ENCODE measurements at regions not wholly inside any gene's neighbourhood (a gene's known extent, or its start where the extent isn't known, plus 50 kb on each side); places are given as distances from the start of the nearest gene placed in this dataset.
A peak's percentile ranks its signal among the peaks of the same experiment; 100 is the strongest.

- Histone ChIP-seq H3K4me3 (no peak overlapping the region), H3K36me3 (no peaks in the 10 kb centered on the region), H3K4me1 (no peaks in the 10 kb centered on the region), H3K27me3 (no peaks in the 10 kb centered on the region), H3K9me3 (no peaks in the 10 kb centered on the region), H3K27ac (no peak overlapping the region)
- in situ Hi-C loops (cut with MboI; ENCODE audit: low sequenced_read_pairs in 4 of 4) = no loop called here
- DNase-seq = no peak
- no peak for TF ChIP-seq POLR2A (IDR thresholded peaks at IDR 0.05)
- intact Hi-C loops (cut with DNase I; ENCODE audit: low total_unique reads) = no loop called here
- peak in 1 of 2 donors; percentile 40 for ATAC-seq
Observed at GRCh38 chr2:129233751-129234406, 745.6 kb upstream of the RAB6C start.

DNA sequence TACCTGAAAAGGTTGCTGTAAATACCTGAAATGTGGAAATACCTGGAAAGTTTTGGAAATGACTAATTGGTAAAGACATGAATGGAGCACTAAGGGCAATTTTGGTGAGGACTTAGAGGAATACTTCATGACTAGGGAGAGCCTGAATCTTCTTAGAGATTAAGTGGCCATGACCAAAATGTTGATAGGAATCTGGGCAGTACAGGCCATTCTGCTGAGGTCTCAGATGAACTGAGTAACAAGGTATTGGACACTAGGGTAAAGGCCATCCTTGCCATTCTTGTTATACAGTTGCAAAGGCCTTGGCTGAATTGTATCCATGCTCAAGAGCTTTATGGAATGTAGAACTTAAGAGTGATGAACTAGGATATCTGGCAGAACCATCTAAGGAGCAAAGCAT is 742.9 kb upstream of the RAB6C start:
- Histone ChIP-seq H3K4me1 (peaks cover 0 to 10% of the 10 kb centered on the region in 2 donors), H3K27me3 (no peaks in the 10 kb centered on the region), H3K4me3 (no peak overlapping the region), H3K9me3 (no peaks in the 10 kb centered on the region), H3K36me3 (no peaks in the 10 kb centered on the region), H3K27ac (no peak overlapping the region)
- no peak for DNase-seq
- TF ChIP-seq POLR2A (IDR thresholded peaks at IDR 0.05) = no peak
- TF ChIP-seq, protein P1, sequence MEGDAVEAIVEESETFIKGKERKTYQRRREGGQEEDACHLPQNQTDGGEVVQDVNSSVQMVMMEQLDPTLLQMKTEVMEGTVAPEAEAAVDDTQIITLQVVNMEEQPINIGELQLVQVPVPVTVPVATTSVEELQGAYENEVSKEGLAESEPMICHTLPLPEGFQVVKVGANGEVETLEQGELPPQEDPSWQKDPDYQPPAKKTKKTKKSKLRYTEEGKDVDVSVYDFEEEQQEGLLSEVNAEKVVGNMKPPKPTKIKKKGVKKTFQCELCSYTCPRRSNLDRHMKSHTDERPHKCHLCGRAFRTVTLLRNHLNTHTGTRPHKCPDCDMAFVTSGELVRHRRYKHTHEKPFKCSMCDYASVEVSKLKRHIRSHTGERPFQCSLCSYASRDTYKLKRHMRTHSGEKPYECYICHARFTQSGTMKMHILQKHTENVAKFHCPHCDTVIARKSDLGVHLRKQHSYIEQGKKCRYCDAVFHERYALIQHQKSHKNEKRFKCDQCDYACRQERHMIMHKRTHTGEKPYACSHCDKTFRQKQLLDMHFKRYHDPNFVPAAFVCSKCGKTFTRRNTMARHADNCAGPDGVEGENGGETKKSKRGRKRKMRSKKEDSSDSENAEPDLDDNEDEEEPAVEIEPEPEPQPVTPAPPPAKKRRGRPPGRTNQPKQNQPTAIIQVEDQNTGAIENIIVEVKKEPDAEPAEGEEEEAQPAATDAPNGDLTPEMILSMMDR (IDR thresholded peaks at IDR 0.05 in 4 of 5, conservative IDR thresholded peaks at IDR 0.05 in 1 of 5) = no peak
- in situ Hi-C loops (cut with MboI; ENCODE audit: low sequenced_read_pairs in 4 of 4) (no loop called here), intact Hi-C loops (cut with DNase I; ENCODE audit: low total_unique reads) (no loop called here)
- ATAC-seq = no peak

- intact Hi-C loops (cut with DNase I; ENCODE audit: low total_unique reads) = loop anchor here (2.0 kb wide), 1 partner anchor 59 kb away; no protein-coding TSS in a partner anchor
- in situ Hi-C loops (cut with MboI; ENCODE audit: low sequenced_read_pairs in 4 of 4) = no loop called here
- no peaks in the 10 kb centered on the region for H3K36me3 ChIP-seq
- ATAC-seq (no peak), DNase-seq (no peak)
- no peak overlapping the region for H3K27ac ChIP-seq
- H3K4me3 ChIP-seq = no peak overlapping the region
- TF ChIP-seq POLR2A (IDR thresholded peaks at IDR 0.05) = no peak
- TF ChIP-seq, protein P1 (IDR thresholded peaks at IDR 0.05 in 4 of 5, conservative IDR thresholded peaks at IDR 0.05 in 1 of 5) = no peak
- peaks cover 0 to 10% of the 10 kb centered on the region in 2 donors for H3K4me1 ChIP-seq
- H3K27me3 ChIP-seq = no peaks in the 10 kb centered on the region
- no peaks in the 10 kb centered on the region for H3K9me3 ChIP-seq
Observed at GRCh38 chr2:129237966-129238725, 741.3 kb upstream of the RAB6C start.

DNA sequence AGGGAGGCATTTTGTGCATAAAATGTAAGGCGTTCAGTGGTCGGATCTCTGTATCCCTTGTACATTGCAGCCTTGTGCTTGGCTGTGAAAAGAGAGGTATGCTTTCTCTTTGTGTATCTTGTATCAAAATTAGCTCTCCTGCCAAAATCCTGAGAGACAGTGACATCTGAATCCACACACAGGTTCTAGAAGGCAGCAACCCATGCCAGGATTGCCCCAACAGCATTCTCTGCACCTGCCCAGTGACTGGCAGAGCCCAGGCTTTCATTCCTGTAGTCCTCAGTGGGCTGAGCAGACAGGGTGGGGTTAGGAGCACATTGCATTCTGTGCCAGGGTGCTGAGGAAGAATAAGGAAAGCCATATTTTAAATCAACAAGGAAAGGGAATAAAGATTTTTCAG is 740.3 kb upstream of the RAB6C start:
- no peaks in the 10 kb centered on the region for H3K27me3 ChIP-seq
- peaks cover 0 to 10% of the 10 kb centered on the region in 2 donors for H3K4me1 ChIP-seq
- no peaks in the 10 kb centered on the region for H3K36me3 ChIP-seq
- H3K9me3 ChIP-seq = no peaks in the 10 kb centered on the region
- H3K27ac ChIP-seq = peak overlapping the region in 2 of 4 donors; percentile 67 to 73
- DNase-seq (peak; percentile 88 to 95), ATAC-seq (peak; percentile 97 to 98)
- in situ Hi-C loops (cut with MboI; ENCODE audit: low sequenced_read_pairs in 4 of 4) = no loop called here
- H3K4me3 ChIP-seq = no peak overlapping the region
- intact Hi-C loops (cut with DNase I; ENCODE audit: low total_unique reads) = loop anchor here (1.0 to 2.0 kb wide), 2 partner anchors 60 to 62 kb away; no protein-coding TSS in a partner anchor
- TF ChIP-seq POLR2A (IDR thresholded peaks at IDR 0.05) = no peak
- TF ChIP-seq, protein P1 (IDR thresholded peaks at IDR 0.05 in 4 of 5, conservative IDR thresholded peaks at IDR 0.05 in 1 of 5) = no peak

- H3K4me3 ChIP-seq = no peak overlapping the region
- no peaks in the 10 kb centered on the region for H3K9me3 ChIP-seq
- H3K27me3 ChIP-seq = no peaks in the 10 kb centered on the region
- peaks cover 0 to 10% of the 10 kb centered on the region in 2 donors for H3K4me1 ChIP-seq
- DNase-seq = no peak
- in situ Hi-C loops (cut with MboI; ENCODE audit: low sequenced_read_pairs in 4 of 4) = no loop called here
- TF ChIP-seq POLR2A (IDR thresholded peaks at IDR 0.05) = no peak
- TF ChIP-seq, protein P1 (IDR thresholded peaks at IDR 0.05 in 4 of 5, conservative IDR thresholded peaks at IDR 0.05 in 1 of 5) = no peak
- intact Hi-C loops (cut with DNase I; ENCODE audit: low total_unique reads) = no loop called here
- ATAC-seq = peak; percentile 32 to 43
- no peaks in the 10 kb centered on the region for H3K36me3 ChIP-seq
- peak overlapping the region in 2 of 4 donors; percentile 56 to 73 for H3K27ac ChIP-seq
Observed at GRCh38 chr2:129240061-129240460, 739.4 kb upstream of the RAB6C start.
